ENCODE measurements at regions not wholly inside any gene's neighbourhood (a gene's known extent, or its start where the extent isn't known, plus 50 kb on each side); places are given as distances from the start of the nearest gene placed in this dataset.
"Not testable (repeated sequence)": the region's sequence is repeated elsewhere in the genome, so short reads cannot be mapped to it uniquely, and the experiment has no call there.

- Mint-ChIP-seq H3K4me3 (no peak overlapping the region), H3K27ac (no peak overlapping the region), H3K4me1 (ENCODE audit: low read depth) (peaks cover 8% of the 10 kb centered on the region), H3K36me3 (no peaks in the 10 kb centered on the region), H3K27me3 (peaks cover 5% of the 10 kb centered on the region), H3K9me3 (no peaks in the 10 kb centered on the region)
- intact Hi-C loops (cut with micrococcal nuclease), result no loop called here
- POLR2A ChIA-PET, result no interaction called here
- no peak for DNase-seq
- CTCF ChIA-PET, result interaction anchor here (1.5 kb wide), 1 partner anchor 1129 kb away, joined by 4 read pairs; no protein-coding TSS in a partner anchor
Observed at GRCh38 chr2:11877764-11878163, 131.3 kb downstream of the LPIN1 start.

DNA sequence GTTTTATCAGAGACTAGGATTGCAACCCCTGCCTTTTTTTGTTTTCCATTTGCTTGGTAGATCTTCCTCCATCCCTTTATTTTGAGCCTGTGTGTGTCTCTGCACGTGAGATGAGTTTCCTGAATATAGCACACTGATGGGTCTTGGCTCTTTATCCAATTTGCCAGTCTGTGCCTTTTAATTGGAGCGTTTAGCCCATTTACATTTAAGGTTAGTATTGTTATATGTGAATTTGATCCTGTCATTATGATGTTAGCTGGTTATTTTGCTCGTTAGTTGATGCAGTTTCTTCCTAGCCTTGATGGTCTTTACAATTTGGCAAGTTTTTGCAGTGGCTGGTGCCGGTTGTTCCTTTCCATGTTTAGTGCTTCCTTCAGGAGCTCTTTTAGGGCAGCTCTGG is 138.8 kb downstream of the LPIN1 start:
- H3K4me1 Mint-ChIP-seq (ENCODE audit: low read depth); H3K36me3 Mint-ChIP-seq; intact Hi-C loops (cut with micrococcal nuclease); H3K27ac Mint-ChIP-seq; POLR2A ChIA-PET; CTCF ChIA-PET; DNase-seq; H3K27me3 Mint-ChIP-seq; H3K4me3 Mint-ChIP-seq: not testable (repeated sequence)
- H3K9me3 Mint-ChIP-seq, result peaks cover 20% of the 10 kb centered on the region

GRCh38 chr2:11886899-11887298 is 140.5 kb downstream of the LPIN1 start:
- H3K4me1 Mint-ChIP-seq (ENCODE audit: low read depth); intact Hi-C loops (cut with micrococcal nuclease); H3K36me3 Mint-ChIP-seq; POLR2A ChIA-PET; H3K4me3 Mint-ChIP-seq; DNase-seq; H3K27me3 Mint-ChIP-seq; H3K27ac Mint-ChIP-seq; CTCF ChIA-PET: not testable (repeated sequence)
- H3K9me3 Mint-ChIP-seq, result peaks cover 29% of the 10 kb centered on the region

GRCh38 chr2:11889101-11889850 is 142.8 kb downstream of the LPIN1 start:
- H3K27me3 Mint-ChIP-seq, result peaks cover 2% of the 10 kb centered on the region
- no peak overlapping the region for H3K27ac Mint-ChIP-seq
- ChIA-PET POLR2A (no interaction called here), CTCF (no interaction called here)
- DNase-seq, result no peak
- H3K4me1 Mint-ChIP-seq (ENCODE audit: low read depth), result no peaks in the 10 kb centered on the region
- H3K36me3 Mint-ChIP-seq, result peaks cover 15% of the 10 kb centered on the region
- H3K9me3 Mint-ChIP-seq, result peaks cover 36% of the 10 kb centered on the region
- no peak overlapping the region for H3K4me3 Mint-ChIP-seq
- intact Hi-C loops (cut with micrococcal nuclease), result no loop called here

GRCh38 chr2:11889854-11890253 is 143.4 kb downstream of the LPIN1 start:
- intact Hi-C loops (cut with micrococcal nuclease), result no loop called here
- DNase-seq, result no peak
- H3K27ac Mint-ChIP-seq, result no peak overlapping the region
- H3K36me3 Mint-ChIP-seq, result peaks cover 21% of the 10 kb centered on the region
- peaks cover 2% of the 10 kb centered on the region for H3K27me3 Mint-ChIP-seq
- POLR2A ChIA-PET, result no interaction called here
- CTCF ChIA-PET, result no interaction called here
- H3K9me3 Mint-ChIP-seq, result peaks cover 42% of the 10 kb centered on the region
- no peak overlapping the region for H3K4me3 Mint-ChIP-seq
- no peaks in the 10 kb centered on the region for H3K4me1 Mint-ChIP-seq (ENCODE audit: low read depth)

DNA sequence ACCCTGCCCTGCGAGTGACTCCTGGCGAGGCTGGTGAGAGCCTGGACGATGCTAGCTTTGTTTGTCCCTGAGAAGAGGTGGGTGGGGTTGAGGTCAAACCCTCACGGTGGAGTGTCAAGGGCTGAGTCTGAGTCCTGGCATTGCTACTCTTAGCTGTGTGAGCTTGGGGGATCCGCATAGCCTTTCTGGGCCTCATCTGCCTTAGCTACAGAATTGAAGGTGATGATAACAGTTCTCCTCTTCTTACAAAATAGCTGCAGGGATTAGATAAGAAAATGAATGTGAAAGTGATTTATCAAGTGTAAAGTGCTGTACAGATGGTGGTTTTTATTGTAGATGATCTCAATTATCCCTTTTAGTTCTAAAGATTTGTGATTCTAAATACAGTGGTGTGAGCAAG is 144.6 kb downstream of the LPIN1 start:
- intact Hi-C loops (cut with micrococcal nuclease), result no loop called here

DNA sequence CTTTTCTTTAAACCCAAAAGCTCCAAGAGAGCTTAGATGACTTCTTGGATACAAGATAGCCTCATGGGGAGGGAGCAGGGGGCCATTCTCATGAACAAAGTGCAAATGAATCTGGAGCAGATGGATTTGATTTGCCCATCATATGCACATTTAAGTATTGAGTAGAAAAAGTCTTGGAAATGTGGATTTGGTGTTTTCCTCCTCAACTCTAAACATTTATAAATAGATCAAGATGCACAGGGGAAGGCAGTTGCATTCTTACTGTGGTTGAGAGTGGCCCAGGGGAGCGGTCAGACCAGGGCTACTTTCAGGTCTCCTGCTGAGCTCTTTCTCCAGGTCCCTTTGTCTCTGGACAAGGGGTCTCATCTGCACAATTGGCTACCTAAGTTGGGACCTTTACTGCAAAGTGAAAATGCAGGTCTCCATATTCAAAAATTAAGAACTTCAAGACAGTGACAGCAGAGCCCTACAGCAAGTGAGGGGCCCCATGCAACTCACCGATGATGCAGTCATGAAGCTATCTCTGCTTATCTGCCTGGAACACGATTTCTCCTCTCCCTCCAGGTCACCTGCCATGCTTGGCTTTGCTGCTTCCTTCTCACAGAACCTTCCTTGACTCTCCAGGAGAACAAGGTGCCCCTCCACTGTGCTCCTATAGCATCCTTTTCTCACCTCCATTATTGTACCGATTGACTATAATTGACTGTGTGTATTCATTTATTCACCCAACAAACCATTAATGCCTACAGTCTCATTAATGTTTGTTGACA is 145.4 kb downstream of the LPIN1 start:
- H3K9me3 Mint-ChIP-seq, result peaks cover 44% of the 10 kb centered on the region
- no peak overlapping the region for H3K4me3 Mint-ChIP-seq
- intact Hi-C loops (cut with micrococcal nuclease), result no loop called here
- no peak overlapping the region for H3K27ac Mint-ChIP-seq
- DNase-seq, result no peak
- CTCF ChIA-PET, result interaction anchor here (0.6 kb wide), 1 partner anchor 85 kb away, joined by 3 read pairs; no protein-coding TSS in a partner anchor
- POLR2A ChIA-PET, result no interaction called here
- H3K27me3 Mint-ChIP-seq, result peaks cover 2% of the 10 kb centered on the region
- peaks cover 23% of the 10 kb centered on the region for H3K36me3 Mint-ChIP-seq
- no peaks in the 10 kb centered on the region for H3K4me1 Mint-ChIP-seq (ENCODE audit: low read depth)

More for the DNA sequence above, 144.6 kb downstream of the LPIN1 start:
- CTCF ChIA-PET, result no interaction called here
- peaks cover 44% of the 10 kb centered on the region for H3K9me3 Mint-ChIP-seq
- H3K36me3 Mint-ChIP-seq, result peaks cover 23% of the 10 kb centered on the region
- no peak for DNase-seq
- POLR2A ChIA-PET, result no interaction called here
- no peaks in the 10 kb centered on the region for H3K4me1 Mint-ChIP-seq (ENCODE audit: low read depth)
- H3K27me3 Mint-ChIP-seq, result peaks cover 2% of the 10 kb centered on the region
- H3K4me3 Mint-ChIP-seq, result no peak overlapping the region
- H3K27ac Mint-ChIP-seq, result no peak overlapping the region

DNA sequence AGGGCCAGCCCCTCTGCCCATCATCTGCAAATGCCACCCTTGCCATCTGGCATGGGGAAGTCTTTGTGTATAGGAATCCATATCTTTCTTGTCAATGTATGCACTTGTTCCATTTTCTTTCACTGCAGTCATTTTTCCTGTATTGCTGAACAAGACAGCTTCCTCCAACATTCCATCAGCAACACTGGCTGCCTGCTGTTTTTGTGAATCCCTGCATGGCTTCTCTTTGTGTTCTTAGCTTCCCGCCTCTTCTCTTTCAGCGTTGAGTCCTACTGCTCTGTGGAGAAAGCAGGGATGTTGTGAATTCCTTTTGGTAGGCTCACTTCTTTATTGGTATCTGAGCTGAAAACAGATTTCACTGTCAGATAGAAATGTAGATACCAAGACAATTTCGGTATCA is 150.0 kb downstream of the LPIN1 start:
- Mint-ChIP-seq H3K27me3 (peaks cover 2% of the 10 kb centered on the region), H3K27ac (no peak overlapping the region), H3K36me3 (peaks cover 13% of the 10 kb centered on the region), H3K4me1 (ENCODE audit: low read depth) (no peaks in the 10 kb centered on the region), H3K4me3 (no peak overlapping the region), H3K9me3 (peaks cover 17% of the 10 kb centered on the region)
- CTCF ChIA-PET, result no interaction called here
- no peak for DNase-seq
- intact Hi-C loops (cut with micrococcal nuclease), result no loop called here
- POLR2A ChIA-PET, result no interaction called here

DNA sequence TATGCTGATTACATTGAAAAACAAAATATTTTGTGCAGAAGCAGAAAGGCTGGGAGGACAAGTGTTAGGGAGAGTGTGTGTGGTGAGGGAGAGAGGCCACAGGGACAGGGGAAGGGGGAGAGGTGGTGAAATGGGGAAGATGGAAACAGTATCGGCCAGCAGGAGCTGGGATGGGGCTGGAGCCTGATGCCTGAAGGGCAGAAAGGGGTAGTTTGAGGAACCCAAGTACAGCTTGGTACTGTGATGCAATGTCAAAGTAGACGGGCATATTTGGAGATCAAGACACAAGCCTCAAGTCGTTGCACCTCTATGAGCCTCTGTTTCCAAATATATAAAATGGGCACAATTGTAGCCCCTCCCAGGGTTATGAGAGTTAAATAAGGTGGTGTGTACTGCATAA is 152.1 kb downstream of the LPIN1 start:
- POLR2A ChIA-PET, result no interaction called here
- no peaks in the 10 kb centered on the region for H3K4me1 Mint-ChIP-seq (ENCODE audit: low read depth)

GRCh38 chr2:11899264-11899818 is 152.9 kb downstream of the LPIN1 start:
- Mint-ChIP-seq H3K36me3 (peaks cover 7% of the 10 kb centered on the region), H3K4me3 (no peak overlapping the region), H3K4me1 (ENCODE audit: low read depth) (no peaks in the 10 kb centered on the region), H3K9me3 (peaks cover 10% of the 10 kb centered on the region), H3K27me3 (no peaks in the 10 kb centered on the region), H3K27ac (no peak overlapping the region)
- DNase-seq, result no peak
- ChIA-PET POLR2A (no interaction called here), CTCF (no interaction called here)
- intact Hi-C loops (cut with micrococcal nuclease), result no loop called here

More for the DNA sequence above, 152.1 kb downstream of the LPIN1 start:
- Mint-ChIP-seq H3K4me3 (no peak overlapping the region), H3K27ac (no peak overlapping the region), H3K27me3 (no peaks in the 10 kb centered on the region), H3K9me3 (peaks cover 13% of the 10 kb centered on the region), H3K36me3 (peaks cover 10% of the 10 kb centered on the region)
- CTCF ChIA-PET, result no interaction called here
- intact Hi-C loops (cut with micrococcal nuclease), result no loop called here
- no peak for DNase-seq

DNA sequence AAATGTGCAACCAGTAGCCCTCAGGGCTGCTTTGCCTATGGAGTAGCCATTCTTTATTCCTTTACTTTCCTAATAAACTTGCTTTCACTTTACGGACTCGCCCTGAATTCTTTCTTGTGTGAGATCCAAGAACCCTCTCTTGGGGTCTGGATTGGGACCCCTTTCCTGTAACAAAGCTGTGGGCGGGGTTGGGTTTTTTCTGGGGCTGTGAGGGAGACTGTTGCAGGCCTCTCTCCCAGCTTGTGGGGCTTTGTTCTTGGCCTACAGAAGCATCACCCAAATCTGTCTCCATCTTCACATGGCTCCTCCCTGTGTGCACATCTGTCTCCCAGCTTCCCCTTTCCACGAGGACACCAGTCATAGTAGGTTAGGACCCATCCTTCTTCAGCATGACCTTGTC is 154.5 kb downstream of the LPIN1 start:
- DNase-seq; H3K27ac Mint-ChIP-seq; H3K4me3 Mint-ChIP-seq; POLR2A ChIA-PET; H3K9me3 Mint-ChIP-seq; CTCF ChIA-PET; H3K27me3 Mint-ChIP-seq; H3K36me3 Mint-ChIP-seq; H3K4me1 Mint-ChIP-seq (ENCODE audit: low read depth); intact Hi-C loops (cut with micrococcal nuclease): not testable (repeated sequence)

GRCh38 chr2:11901351-11902069 is 155.1 kb downstream of the LPIN1 start:
- H3K27ac Mint-ChIP-seq, result no peak overlapping the region
- H3K36me3 Mint-ChIP-seq, result no peaks in the 10 kb centered on the region
- no peaks in the 10 kb centered on the region for H3K4me1 Mint-ChIP-seq (ENCODE audit: low read depth)
- no peak overlapping the region for H3K4me3 Mint-ChIP-seq
- DNase-seq, result no peak
- H3K9me3 Mint-ChIP-seq, result no peaks in the 10 kb centered on the region
- intact Hi-C loops (cut with micrococcal nuclease), result no loop called here
- ChIA-PET CTCF (no interaction called here), POLR2A (interaction anchor here (0.6 kb wide), 1 partner anchor 654 kb away, joined by 3 read pairs; no protein-coding TSS in a partner anchor)
- H3K27me3 Mint-ChIP-seq, result no peaks in the 10 kb centered on the region

Data from activated CD4-positive, alpha-beta memory T cell treated with anti-CD3 and anti-CD28 coated beads for 36 hours (primary cell).